ENCODE measurements at regions not wholly inside any gene's neighbourhood (a gene's known extent, or its start where the extent isn't known, plus 50 kb on each side); places are given as distances from the start of the nearest gene placed in this dataset.
A peak's percentile ranks its signal among the peaks of the same experiment; 100 is the strongest.

GRCh38 chr9:78989031-78989658, 582.6 kb upstream of the TLE4 start:
- no peak for FAIRE-seq

GRCh38 chr9:78994471-78994870, 577.3 kb upstream of the TLE4 start:
- no peak for FAIRE-seq

GRCh38 chr9:78994974-78995373, 576.8 kb upstream of the TLE4 start:
- peak; percentile 94 for FAIRE-seq

- no peak for FAIRE-seq
Observed at GRCh38 chr9:78997296-78997695, 574.5 kb upstream of the TLE4 start.

- peak; percentile 99 for FAIRE-seq
Observed at GRCh38 chr9:79000230-79001002, 571.3 kb upstream of the TLE4 start.

- no peak for FAIRE-seq
Observed at GRCh38 chr9:79001012-79001411, 570.8 kb upstream of the TLE4 start.

GRCh38 chr9:79003514-79003913, 568.3 kb upstream of the TLE4 start:
- no peak for FAIRE-seq

GRCh38 chr9:79004032-79004431, 567.7 kb upstream of the TLE4 start:
- FAIRE-seq: no peak

GRCh38 chr9:79006546-79006945, 565.2 kb upstream of the TLE4 start:
- FAIRE-seq: peak; percentile 37

- FAIRE-seq: peak; percentile 97
Observed at GRCh38 chr9:79007701-79008483, 563.9 kb upstream of the TLE4 start.

- FAIRE-seq: no peak
Observed at GRCh38 chr9:79008916-79009315, 562.8 kb upstream of the TLE4 start.

GRCh38 chr9:79011461-79011860, 560.3 kb upstream of the TLE4 start:
- no peak for FAIRE-seq

- peak; percentile 100 for FAIRE-seq
Observed at GRCh38 chr9:79012561-79012960, 559.2 kb upstream of the TLE4 start.

GRCh38 chr9:79013715-79014610, 557.8 kb upstream of the TLE4 start:
- no peak for FAIRE-seq

GRCh38 chr9:79014929-79015699, 556.7 kb upstream of the TLE4 start:
- no peak for FAIRE-seq

GRCh38 chr9:79015951-79016350, 555.8 kb upstream of the TLE4 start:
- FAIRE-seq: no peak

- peak; percentile 98 for FAIRE-seq
Observed at GRCh38 chr9:79020276-79020675, 551.5 kb upstream of the TLE4 start.

- no peak for FAIRE-seq
Observed at GRCh38 chr9:79021084-79021483, 550.7 kb upstream of the TLE4 start.

GRCh38 chr9:79023134-79023580, 548.6 kb upstream of the TLE4 start:
- FAIRE-seq: peak; percentile 100

- no peak for FAIRE-seq
Observed at GRCh38 chr9:79026316-79026715, 545.4 kb upstream of the TLE4 start.

GRCh38 chr9:79028101-79028500, 543.7 kb upstream of the TLE4 start:
- no peak for FAIRE-seq

- FAIRE-seq: no peak
Observed at GRCh38 chr9:79034583-79034982, 537.2 kb upstream of the TLE4 start.
